DMS153 treated with DMSO at 0.1 percent for 48 hours (cell line): ENCODE measurements at regions not wholly inside any gene's neighbourhood (a gene's known extent, or its start where the extent isn't known, plus 50 kb on each side); places are given as distances from the start of the nearest gene placed in this dataset.
"Not testable (repeated sequence)": the region's sequence is repeated elsewhere in the genome, so short reads cannot be mapped to it uniquely, and the experiment has no call there.

ENCODE experiments used
- DNase-seq: peaks from one replicate; lab custom pipeline; 2025; ENCODE audit not compliant: unreplicated experiment; lab: John Stamatoyannopoulos, UW

- no peak for DNase-seq
Measured at GRCh38 chr5:103693517-103693916, 130.9 kb upstream of the NUDT12 start.

- DNase-seq, result no peak
Measured at GRCh38 chr5:103690676-103691075, 128.1 kb upstream of the NUDT12 start.

- DNase-seq, result no peak
Measured at GRCh38 chr5:103679873-103680272, 117.3 kb upstream of the NUDT12 start.

GRCh38 chr5:103676198-103676597 lies 113.6 kb upstream of the NUDT12 start:
- not testable (repeated sequence) for DNase-seq

- DNase-seq, result no peak
Measured at GRCh38 chr5:103674739-103675138, 112.2 kb upstream of the NUDT12 start.

- peak; percentile 73 for DNase-seq
Measured at GRCh38 chr5:103674251-103674650, 111.7 kb upstream of the NUDT12 start.

- DNase-seq, result peak; percentile 57
Measured at GRCh38 chr5:103669615-103670014, 107.0 kb upstream of the NUDT12 start.

GRCh38 chr5:103668281-103668680 lies 105.7 kb upstream of the NUDT12 start:
- no peak for DNase-seq

- DNase-seq, result no peak
Measured at GRCh38 chr5:103667068-103667467, 104.5 kb upstream of the NUDT12 start.

GRCh38 chr5:103657301-103657700 lies 94.7 kb upstream of the NUDT12 start:
- DNase-seq, result no peak

GRCh38 chr5:103648086-103648485 lies 85.5 kb upstream of the NUDT12 start:
- no peak for DNase-seq

- no peak for DNase-seq
Measured at GRCh38 chr5:103646698-103647614, 84.4 kb upstream of the NUDT12 start.

- DNase-seq, result no peak
Measured at GRCh38 chr5:103645816-103646215, 83.2 kb upstream of the NUDT12 start.

- no peak for DNase-seq
Measured at GRCh38 chr5:103638979-103639378, 76.4 kb upstream of the NUDT12 start.

- DNase-seq, result no peak
Measured at GRCh38 chr5:103624675-103625074, 62.1 kb upstream of the NUDT12 start.

GRCh38 chr5:103624035-103624480 lies 61.5 kb upstream of the NUDT12 start:
- no peak for DNase-seq

GRCh38 chr5:103623425-103623824 lies 60.8 kb upstream of the NUDT12 start:
- no peak for DNase-seq

- no peak for DNase-seq
Measured at GRCh38 chr5:103621548-103621930, 59.0 kb upstream of the NUDT12 start.

GRCh38 chr5:103620851-103621547 lies 58.4 kb upstream of the NUDT12 start:
- no peak for DNase-seq

GRCh38 chr5:103617913-103618312 lies 55.3 kb upstream of the NUDT12 start:
- DNase-seq, result no peak

- DNase-seq, result no peak
Measured at GRCh38 chr5:103617090-103617489, 54.5 kb upstream of the NUDT12 start.

- DNase-seq, result no peak
Measured at GRCh38 chr5:103612545-103612944, 50.0 kb upstream of the NUDT12 start.
